Stimulated activated CD4-positive, alpha-beta T cell treated with anti-CD3 and anti-CD28 coated beads, Interleukin-1b, Interleukin-23, amount 100 ng/mL, for 4 hours (primary cell): ENCODE measurements at regions not wholly inside any gene's neighbourhood (a gene's known extent, or its start where the extent isn't known, plus 50 kb on each side); places are given as distances from the start of the nearest gene placed in this dataset.
"Not testable (repeated sequence)": the region's sequence is repeated elsewhere in the genome, so short reads cannot be mapped to it uniquely, and the experiment has no call there.

Source experiments
- DNase-seq, 2 donors: peaks; one replicate each; pipeline ENCODE4 v3.0.0-alpha.2; 2020; ENCODE audit warnings: low read depth in 2 of 2

DNA sequence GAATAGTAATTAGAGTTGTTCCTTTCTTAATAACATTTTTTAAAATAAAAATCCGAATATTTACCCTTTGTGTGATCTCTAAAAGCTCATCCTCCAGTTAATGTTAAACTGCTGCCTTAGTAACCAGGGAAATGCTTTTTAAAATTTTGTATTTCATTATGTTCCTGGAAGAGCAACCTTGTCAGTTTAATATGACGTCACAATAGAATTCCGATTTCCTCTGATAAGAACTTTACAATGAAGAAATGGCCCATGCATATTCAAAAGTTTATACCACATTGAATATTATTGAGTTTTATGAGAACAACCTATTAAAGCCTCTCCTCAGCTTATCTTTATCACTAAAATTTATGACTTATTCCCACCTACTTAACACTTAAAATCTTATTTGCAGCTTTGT is 1566.6 kb downstream of the EFNB2 start:
- no peak for DNase-seq

DNA sequence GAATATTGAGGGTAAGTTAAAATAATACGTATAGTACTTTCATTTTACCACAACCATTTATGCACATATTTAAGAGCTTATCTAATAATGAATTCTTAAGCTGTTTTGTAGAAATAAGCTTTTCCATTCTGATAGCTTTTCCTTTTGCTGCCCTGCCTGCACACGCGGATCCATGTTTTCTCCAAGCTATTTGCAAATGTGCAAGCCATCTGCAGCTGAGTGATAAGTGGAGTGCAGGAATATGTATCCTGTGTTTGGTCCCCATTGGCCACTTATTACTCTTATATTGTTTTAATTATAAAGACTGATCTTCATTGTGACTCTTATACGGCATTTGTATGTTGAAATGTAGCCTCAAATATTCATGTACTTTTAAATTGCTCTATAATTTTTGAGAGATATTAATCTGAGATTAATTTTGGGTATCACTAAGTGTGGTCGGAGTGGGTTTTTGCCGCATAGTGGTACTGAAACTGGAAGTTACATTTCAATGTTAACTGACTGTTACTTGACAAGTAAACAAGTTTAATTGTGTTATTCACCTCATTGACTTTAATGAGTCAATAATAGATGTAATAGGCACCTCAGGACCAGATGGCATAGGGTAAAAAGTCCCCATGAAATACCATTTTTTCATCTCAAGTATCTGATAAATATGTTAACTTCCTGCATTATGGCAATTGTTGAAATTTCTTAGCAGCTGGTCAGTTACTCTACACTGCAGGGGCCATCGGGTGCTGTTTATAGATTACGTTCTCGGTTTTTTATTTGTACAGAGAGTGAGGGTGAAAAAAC is 1567.4 kb downstream of the EFNB2 start:
- no peak for DNase-seq

DNA sequence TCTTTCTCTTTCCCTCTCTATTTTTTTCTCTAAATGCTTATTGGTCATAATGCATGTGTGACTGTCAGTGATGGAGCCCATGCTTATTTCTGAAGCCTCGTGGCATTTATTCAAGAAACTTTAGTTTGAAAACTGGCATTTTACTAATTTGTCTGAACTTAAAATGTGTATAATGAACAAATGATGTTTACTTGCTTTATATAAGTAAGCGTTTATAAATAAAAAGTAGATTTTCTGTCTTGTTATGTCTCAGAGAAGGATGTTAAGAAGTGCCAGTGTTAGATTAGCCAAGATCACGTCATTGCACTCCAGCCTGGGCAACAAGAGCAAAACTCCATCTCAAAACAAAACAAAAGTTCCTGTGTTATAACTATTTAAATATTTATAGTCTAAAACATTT is 1568.1 kb downstream of the EFNB2 start:
- DNase-seq = no peak

DNA sequence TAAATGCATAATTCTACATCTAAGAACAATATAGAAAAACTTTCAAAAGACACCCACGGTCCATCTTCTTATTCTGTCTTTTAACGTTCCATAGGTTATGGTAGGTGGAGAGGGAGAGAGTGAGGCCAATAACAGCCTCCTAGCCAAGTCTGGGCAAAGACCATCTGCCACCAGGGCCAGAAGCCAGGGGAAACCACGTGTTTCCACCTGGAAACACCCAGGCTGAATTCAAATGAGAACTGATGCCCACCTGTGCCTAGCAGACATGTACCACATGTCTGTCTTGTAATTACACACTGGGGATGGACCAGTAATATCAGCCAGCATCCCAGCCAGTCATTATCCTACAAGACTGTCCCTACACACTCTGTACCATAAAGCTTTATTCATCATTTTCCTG is 1573.1 kb downstream of the EFNB2 start:
- no peak for DNase-seq

DNA sequence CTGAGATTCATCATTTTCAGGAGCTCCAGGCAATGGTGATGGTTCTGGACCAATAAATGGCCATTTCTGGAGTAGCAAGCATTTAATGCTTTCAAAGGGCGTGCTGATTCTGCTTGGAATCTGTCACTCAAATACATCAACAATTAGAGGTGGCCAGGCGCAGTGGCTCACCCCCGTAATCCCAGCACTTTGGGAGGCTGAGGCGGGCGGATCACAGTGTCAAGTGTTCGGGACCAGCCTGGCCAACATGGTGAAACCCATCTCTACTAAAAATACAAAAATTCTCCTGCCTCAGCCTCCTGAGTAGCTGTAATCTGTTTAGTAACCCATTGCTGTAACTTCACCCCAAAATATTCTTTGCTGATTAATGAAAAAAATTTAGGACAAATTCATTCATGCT is 1574.2 kb downstream of the EFNB2 start:
- DNase-seq = no peak

DNA sequence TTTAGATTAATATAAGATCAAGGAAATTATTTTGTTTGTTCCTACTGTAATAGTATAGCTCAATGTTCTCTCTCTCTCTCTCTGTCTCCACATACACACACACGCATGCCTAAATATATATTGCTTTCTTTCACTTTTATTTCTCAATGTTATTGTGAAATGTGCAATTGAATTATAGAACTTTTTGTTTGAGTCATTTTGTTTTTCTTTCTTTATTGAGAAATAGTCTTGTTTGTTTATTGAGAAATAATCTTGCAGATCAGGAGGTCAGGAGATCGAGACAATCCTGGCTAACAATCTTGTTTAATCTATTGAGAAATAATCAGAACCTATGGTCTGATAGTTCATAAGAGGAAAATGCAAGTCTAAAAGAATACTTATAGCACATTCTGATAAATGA is 1581.3 kb downstream of the EFNB2 start:
- DNase-seq = no peak

DNA sequence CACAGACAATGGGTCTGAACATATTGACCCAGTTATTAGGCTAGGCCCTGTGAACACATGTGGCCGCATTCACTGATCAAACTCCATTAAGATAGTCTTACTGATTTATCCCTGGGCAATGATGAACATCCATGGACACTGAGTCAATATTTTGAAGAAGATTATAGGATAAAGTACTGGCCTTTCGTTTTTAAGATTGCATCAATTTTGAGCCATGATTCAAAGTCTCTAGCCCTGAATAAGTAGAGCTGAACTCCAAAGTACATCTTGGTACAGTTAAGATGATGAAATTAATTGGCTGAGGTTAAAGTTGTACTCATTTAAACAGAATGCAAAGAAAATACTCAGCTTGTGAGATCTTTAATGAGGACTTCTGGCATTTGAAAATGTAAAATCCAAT is 1581.9 kb downstream of the EFNB2 start:
- DNase-seq = no peak

DNA sequence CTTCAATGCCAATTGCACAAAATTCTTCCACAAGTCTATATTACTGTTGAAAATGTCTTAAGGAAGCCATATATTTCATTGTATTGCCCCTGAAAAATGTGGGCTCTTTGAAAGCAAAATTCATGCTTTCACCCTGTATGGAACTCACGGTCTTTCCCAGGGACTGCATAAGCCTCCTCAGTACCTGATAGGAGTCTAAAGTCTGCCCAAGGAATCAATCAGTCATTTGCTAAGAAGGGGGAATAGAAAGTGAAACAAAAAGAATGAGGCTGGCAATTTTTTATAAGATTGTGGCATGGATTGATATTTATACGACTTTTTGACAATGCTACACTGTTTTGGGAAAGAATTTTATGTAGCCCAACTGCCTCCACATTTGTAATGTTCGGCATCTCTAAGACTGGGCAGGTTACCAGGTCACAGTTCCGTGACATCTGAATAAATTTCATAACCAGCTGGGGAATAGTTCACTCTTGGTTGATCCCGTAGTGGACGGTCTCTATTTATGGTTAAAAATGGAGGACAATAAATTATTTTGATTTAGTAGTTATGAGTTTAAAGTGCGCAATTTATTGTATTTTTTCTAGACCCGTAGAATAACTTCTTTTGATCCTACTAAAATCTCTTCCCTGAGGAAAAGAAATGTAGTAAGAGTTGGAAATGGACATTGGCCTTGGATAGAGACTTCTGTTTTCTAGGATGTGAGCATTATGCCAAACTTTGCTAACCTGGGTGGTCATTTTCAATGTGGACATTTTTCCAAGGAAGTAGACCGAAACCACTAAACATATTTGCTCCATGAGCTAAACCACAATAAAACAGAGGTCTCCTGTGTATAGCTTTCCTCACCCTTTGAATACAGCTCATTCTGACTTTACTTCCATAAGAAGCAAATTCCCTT is 1585.4 kb downstream of the EFNB2 start:
- no peak for DNase-seq

DNA sequence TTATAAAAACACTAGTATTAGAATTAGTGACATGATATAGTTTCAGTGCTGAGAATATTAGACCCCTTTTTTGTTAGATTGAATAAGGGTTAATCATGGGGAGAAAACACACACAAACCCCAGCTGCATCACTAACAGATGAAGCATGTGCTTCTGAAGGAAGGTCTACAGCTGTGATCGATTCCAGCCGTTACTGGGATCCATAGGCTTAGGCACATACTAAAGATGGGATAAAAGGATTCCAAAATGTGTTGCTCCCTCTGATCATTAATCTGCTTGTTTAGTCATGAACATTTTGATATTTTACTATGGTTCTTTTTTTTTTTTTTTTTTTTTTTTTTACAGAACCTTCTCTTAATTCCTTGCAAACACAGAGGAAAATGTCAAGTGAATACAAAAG is 1591.3 kb downstream of the EFNB2 start:
- DNase-seq = no peak

DNA sequence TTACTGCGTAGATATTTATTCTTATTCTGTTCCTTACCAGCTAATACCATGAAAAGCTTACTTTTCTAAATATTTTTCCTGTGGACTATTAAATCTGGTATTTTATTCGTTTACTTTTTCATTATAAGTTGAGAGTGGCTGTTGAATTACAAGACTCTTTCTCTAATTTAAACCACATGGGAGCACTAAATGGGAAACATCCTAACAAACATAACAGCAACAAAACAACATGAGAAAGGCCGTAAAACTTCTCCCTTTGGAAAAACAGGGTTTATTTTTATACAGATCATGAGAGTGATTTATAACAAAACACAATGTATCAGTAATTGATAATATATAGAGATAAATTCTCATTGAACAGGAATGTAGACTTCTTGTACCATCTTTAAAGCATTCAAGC is 1592.1 kb downstream of the EFNB2 start:
- DNase-seq = no peak

DNA sequence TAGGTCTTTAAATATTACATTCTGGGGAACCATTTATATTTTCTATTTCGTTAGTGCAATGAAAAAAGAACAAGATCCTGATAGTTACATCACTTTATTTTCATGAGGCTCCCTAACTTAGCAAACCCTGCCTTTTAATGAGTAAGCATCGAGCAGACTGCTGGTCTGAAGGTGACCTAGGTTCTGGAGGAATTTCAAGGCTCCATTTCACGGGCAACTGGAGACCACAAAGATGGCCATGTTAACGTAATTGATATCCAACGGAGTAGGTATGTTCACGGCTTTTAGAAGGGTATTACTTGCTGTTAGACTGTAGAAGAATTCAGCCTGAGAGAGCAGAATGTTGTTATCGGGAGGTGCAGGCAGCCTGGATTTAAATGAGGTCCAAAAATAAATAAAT is 1597.6 kb downstream of the EFNB2 start:
- no peak for DNase-seq

DNA sequence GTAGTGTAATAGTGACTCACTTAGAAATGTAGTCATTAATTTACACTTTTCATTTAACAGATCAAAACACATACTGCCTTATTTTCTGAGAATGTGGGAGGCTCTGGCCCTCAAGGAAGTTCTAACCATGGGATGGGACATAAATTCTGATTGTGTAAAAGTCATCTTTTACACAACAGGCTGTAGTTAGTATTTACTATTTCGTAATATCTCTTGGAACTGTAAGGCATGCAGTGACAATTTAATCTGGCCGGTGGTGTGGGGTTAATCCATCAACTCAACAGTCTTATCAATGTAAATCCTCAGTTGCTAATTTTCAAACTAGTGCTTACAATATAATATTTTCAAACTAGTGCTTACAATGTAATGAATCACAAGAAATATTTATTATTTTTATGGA is 1599.2 kb downstream of the EFNB2 start:
- no peak for DNase-seq

DNA sequence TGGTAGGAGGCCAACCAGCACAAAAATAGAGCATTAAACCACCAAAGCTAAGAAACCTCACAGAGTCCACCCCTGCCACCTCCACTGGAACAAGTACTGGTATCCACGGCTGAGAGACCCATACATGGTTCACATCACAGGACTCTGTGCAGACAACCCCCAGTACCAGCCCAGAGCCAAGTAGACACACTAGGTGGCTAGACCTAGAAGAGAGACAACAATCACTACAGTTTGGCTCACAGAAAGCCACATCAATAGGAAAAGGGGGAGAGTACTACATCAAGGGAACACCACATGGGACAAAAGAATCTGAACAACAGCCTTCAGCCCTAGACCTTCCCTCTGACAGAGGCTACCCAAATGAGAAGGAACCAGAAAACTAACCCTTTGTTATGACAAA is 1614.9 kb downstream of the EFNB2 start:
- DNase-seq = not testable (repeated sequence)

DNA sequence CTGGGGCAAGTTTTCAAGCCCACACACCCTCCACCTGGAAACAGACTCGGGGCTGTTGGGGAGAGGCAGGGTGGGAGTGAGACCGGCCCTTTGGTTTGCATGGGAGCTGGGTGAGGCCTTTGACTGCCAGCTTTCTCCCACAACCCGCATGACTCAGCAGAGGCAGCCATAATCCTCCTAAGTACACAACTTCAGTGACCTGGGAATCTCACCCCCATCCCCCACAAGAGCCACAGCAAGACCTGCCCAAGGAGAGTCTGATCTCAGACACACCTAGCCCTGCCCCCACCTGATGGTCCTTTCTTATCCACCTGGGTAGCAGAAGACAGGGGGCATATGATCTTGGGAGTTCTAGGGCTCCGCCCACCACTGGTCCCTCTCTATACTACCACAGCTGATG is 1615.4 kb downstream of the EFNB2 start:
- DNase-seq = no peak

DNA sequence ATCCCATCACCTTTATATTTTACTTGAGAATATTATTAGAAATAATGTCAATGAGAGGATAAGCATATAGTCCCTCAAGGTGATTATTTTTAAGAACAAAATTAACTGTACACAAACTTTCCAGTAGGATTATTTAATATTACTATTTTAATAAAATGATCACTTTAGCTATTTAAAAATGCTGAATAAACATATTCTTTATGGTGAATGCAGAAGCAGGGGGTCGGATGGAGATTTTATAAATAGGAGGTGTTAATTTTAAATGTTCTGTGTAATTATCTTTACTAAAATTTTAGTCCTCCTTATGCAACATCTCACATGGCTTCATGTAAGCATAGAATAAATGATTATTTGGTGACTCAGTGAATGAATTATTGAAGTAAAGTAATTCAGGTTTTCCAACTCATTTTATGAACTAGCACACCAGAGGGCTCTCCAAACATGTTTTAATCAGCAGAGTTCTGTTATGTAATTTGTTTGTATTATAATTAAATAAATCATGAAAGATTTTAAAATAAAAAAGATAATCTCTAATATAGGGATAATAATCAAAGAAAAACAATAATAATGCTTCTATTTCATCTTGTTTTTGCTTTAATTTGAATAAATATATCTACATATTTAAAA is 1635.2 kb downstream of the EFNB2 start:
- DNase-seq = no peak

DNA sequence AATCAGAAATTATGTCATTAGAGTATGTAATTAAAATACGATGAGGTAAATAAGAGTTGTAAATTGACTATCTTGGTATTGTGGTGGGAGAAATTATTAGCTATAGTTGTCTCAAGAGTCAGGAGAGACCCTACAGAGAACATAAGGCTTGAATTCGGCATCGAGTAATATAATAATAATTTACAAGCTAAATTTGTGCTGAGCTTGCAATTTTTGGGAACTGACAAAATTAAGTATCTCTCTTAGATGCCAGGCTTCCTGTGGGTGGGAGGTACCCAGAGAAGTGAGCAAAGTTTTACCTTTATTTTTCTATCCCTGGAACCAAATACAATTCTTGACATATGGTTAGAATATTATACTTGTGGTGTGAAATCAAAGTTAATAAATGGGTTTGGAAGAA is 1637.0 kb downstream of the EFNB2 start:
- no peak for DNase-seq

DNA sequence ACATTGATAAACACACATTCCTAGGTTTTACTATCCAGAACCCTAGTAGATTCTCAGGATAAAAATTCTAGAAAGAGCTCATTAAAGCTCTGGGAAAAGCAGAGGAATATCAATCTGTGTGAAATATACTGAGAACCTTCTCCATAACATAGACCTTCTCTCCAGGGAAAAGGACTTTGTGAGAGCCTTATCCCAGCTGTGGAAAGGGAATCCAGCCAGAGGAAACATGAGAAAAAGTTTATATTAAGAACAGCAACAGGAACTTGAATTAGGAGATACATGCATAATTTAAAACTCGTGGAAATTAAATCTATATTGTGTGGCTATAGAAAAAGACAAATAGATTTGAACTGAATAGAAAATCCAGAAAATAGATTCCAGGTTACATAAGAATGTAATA is 1639.9 kb downstream of the EFNB2 start:
- no peak for DNase-seq

DNA sequence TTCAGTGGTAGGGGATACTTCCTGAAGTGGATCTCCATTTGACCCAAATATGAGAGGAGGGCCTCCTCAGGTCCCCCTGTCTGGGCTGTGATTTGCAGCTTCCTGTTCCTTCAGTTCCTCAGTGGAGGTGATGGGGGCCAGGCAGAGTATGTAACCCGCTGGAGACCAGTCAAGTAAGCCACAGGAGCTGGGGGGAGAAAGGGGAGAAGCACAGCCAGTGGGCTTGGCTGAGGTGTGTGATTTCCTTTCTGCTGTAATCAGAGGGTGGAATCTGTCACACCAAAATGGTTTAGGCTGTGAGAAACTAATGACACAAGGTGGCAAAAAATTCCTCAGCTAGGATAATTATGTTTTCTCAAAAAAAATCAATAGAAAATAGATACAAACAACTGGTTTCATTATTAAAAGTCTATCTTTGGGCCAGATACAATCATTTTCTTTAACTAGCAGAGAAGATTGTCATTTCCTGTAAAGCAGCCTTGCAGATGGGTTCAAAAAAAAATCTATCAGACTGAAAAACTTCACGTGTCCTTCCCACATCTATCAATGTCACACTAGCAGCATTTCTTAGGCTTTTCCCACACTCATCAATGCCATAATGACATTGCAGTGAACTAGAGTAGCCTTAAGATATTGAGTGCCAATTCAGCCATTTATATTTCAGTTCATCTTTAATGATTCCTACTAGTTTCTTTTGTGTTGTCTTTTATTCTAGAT is 1660.3 kb downstream of the EFNB2 start:
- DNase-seq = no peak

DNA sequence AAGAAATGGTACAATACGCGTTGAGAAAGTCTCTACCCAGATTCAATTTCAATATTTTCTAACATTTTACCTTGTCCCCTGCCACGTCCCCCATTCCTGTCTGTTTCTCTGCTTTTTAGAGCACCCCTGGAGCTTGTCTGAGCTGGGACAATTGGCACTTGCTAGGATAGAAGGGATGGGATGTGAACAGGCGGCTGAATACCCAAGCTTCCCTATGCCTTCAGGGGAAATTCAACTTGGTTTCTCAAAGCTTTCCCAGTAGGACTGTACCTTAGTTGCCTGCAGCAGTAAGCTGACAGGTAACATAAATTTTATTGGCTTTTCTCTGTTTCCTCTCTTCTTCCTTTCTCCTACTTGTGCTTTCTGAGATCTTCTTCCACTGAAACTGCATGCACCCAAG is 1663.3 kb downstream of the EFNB2 start:
- DNase-seq = no peak

DNA sequence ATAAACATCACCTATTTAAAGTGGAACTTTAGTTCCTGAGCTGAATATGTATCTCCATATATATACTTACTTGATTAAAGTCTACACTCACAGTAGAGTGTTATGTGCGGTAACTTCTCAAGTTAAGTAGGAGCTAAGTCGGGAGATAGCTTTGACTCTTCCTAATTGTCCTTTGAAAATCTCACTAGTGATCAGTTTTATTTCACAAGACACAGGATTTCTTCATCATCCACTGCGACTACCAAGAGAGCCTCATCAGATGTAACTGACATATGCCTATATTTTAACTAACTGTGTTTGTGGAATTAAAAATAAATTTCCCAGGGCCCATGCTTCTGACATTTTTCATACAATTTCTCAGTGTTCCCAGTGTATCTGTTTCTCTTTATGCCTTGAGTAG is 1664.0 kb downstream of the EFNB2 start:
- no peak for DNase-seq

DNA sequence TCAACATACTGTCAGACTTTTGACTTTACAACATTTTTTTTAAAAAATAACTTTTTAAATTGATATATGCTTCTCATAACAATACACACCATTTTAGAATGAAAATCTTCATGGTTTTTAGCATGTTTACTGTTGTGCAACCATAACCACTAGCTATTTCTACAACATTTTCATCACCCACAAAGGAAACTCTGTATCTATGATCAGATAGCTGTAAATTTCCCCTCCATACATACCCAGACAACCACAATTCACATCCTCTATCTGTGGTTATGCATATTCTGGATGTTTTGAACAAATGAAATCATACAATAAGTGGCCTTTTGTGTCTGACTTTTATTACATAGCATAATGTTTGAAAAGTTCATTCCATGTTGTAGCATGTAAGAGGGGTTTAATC is 1666.0 kb downstream of the EFNB2 start:
- no peak for DNase-seq

DNA sequence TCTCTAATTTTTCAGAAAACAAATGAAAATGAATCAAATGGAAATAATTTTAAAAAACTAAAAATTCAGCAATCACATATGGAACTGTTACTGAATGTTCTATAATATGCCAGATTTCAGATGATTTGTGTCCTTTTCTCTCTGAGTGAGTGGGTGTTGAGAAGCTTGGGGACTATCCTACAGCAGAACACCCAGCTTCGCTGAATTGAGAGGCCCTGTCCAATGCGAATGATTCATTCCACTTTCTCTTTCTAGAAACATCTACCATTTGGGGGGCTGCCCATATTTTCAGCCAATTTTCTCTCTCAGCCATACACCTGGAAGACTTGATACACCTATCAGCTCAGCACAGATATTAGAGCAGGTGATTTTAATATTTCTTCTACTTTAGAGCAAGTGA is 1666.7 kb downstream of the EFNB2 start:
- DNase-seq = no peak
